Activated CD4-positive, alpha-beta memory T cell treated with anti-CD3 and anti-CD28 coated beads, Interleukin-2, amount 10 ng/mL, durations not matched to agents 7 days and 5 days (primary cell): ENCODE measurements at regions not wholly inside any gene's neighbourhood (a gene's known extent, or its start where the extent isn't known, plus 50 kb on each side); places are given as distances from the start of the nearest gene placed in this dataset.

Experiments
- CTCF ChIA-PET: fragments of 350-600 bp; sonication (Branson Sonifier 250); formaldehyde crosslinking; loops from one replicate; lab custom pipeline; 2021; ENCODE audit warnings: antibody characterized with exemption, inconsistent platforms; lab: Charles Lee
- POLR2A ChIA-PET: fragments of 350-600 bp; sonication (Branson Sonifier 250); formaldehyde crosslinking; loops from one replicate; lab custom pipeline; 2021; ENCODE audit warnings: antibody characterized with exemption; lab: Charles Lee
- DNase-seq: peaks from one replicate; pipeline ENCODE4 v3.0.0-alpha.2; 2020
- H3K27ac Mint-ChIP-seq: one replicate; pipeline ENCODE4 v1.8.0; 2021; ENCODE audit warnings: mild to moderate bottlenecking, mixed read lengths
- H3K27me3 Mint-ChIP-seq: one replicate; pipeline ENCODE4 v1.8.0; 2021; ENCODE audit warnings: mixed read lengths
- H3K36me3 Mint-ChIP-seq: one replicate; pipeline ENCODE4 v1.8.0; 2021; ENCODE audit warnings: low read depth, mixed read lengths
- H3K4me1 Mint-ChIP-seq: one replicate; pipeline ENCODE4 v1.8.0; 2021; ENCODE audit warnings: mixed read lengths
- H3K4me3 Mint-ChIP-seq: one replicate; pipeline ENCODE4 v1.8.0; 2021; ENCODE audit warnings: mild to moderate bottlenecking, mixed read lengths
- H3K9me3 Mint-ChIP-seq: one replicate; pipeline ENCODE4 v1.8.0; 2021; ENCODE audit warnings: mixed read lengths

GRCh38 chr10:124267911-124268549 is 150.7 kb downstream of the OAT start:
- Mint-ChIP-seq H3K36me3 (no peaks in the 10 kb centered on the region), H3K27ac (no peak overlapping the region), H3K4me1 (no peaks in the 10 kb centered on the region), H3K4me3 (no peak overlapping the region), H3K9me3 (peaks cover 4% of the 10 kb centered on the region), H3K27me3 (no peaks in the 10 kb centered on the region)
- CTCF ChIA-PET: no interaction called here
- POLR2A ChIA-PET: no interaction called here
- no peak for DNase-seq

- Mint-ChIP-seq H3K9me3 (peaks cover 2% of the 10 kb centered on the region), H3K4me1 (no peaks in the 10 kb centered on the region), H3K27me3 (no peaks in the 10 kb centered on the region), H3K36me3 (no peaks in the 10 kb centered on the region), H3K27ac (no peak overlapping the region), H3K4me3 (no peak overlapping the region)
- ChIA-PET CTCF (no interaction called here), POLR2A (no interaction called here)
- DNase-seq: no peak
These were observed 151.4 kb downstream of the OAT start for GRCh38 chr10:124267231-124267885.

- H3K36me3 Mint-ChIP-seq: no peaks in the 10 kb centered on the region
- no peak for DNase-seq
- no peaks in the 10 kb centered on the region for H3K27me3 Mint-ChIP-seq
- no peak overlapping the region for H3K27ac Mint-ChIP-seq
- no peak overlapping the region for H3K4me3 Mint-ChIP-seq
- CTCF ChIA-PET: interaction anchor here (0.7 kb wide), 1 partner anchor 137 kb away, joined by 3 read pairs; no protein-coding TSS in a partner anchor
- POLR2A ChIA-PET: no interaction called here
- H3K9me3 Mint-ChIP-seq: no peaks in the 10 kb centered on the region
- no peaks in the 10 kb centered on the region for H3K4me1 Mint-ChIP-seq
These were observed 152.1 kb downstream of the OAT start for GRCh38 chr10:124266468-124267230.

GRCh38 chr10:124265776-124266467 is 152.8 kb downstream of the OAT start:
- no peak for DNase-seq
- Mint-ChIP-seq H3K4me3 (no peak overlapping the region), H3K36me3 (no peaks in the 10 kb centered on the region), H3K4me1 (no peaks in the 10 kb centered on the region), H3K27ac (no peak overlapping the region), H3K27me3 (peaks cover under 1% of the 10 kb centered on the region), H3K9me3 (no peaks in the 10 kb centered on the region)
- CTCF ChIA-PET: interaction anchor here (0.7 kb wide), 1 partner anchor 138 kb away, joined by 3 read pairs; no protein-coding TSS in a partner anchor
- POLR2A ChIA-PET: no interaction called here

GRCh38 chr10:124265391-124265745 is 153.4 kb downstream of the OAT start:
- Mint-ChIP-seq H3K27me3 (peaks cover 1% of the 10 kb centered on the region), H3K4me1 (no peaks in the 10 kb centered on the region), H3K4me3 (no peak overlapping the region), H3K27ac (no peak overlapping the region), H3K36me3 (no peaks in the 10 kb centered on the region), H3K9me3 (no peaks in the 10 kb centered on the region)
- POLR2A ChIA-PET: no interaction called here
- no peak for DNase-seq
- CTCF ChIA-PET: interaction anchor here (1.5 kb wide), 1 partner anchor 124 kb away, joined by 3 read pairs; no protein-coding TSS in a partner anchor

GRCh38 chr10:124264711-124265390 is 153.9 kb downstream of the OAT start:
- H3K27ac Mint-ChIP-seq: no peak overlapping the region
- peaks cover 1% of the 10 kb centered on the region for H3K27me3 Mint-ChIP-seq
- no peaks in the 10 kb centered on the region for H3K36me3 Mint-ChIP-seq
- H3K4me3 Mint-ChIP-seq: no peak overlapping the region
- POLR2A ChIA-PET: no interaction called here
- no peaks in the 10 kb centered on the region for H3K4me1 Mint-ChIP-seq
- CTCF ChIA-PET: interaction anchor here (1.5 kb wide), 1 partner anchor 124 kb away, joined by 3 read pairs; no protein-coding TSS in a partner anchor
- H3K9me3 Mint-ChIP-seq: no peaks in the 10 kb centered on the region
- no peak for DNase-seq

- ChIA-PET POLR2A (no interaction called here), CTCF (interaction anchor here (1.5 kb wide), 1 partner anchor 125 kb away, joined by 3 read pairs; no protein-coding TSS in a partner anchor)
- no peaks in the 10 kb centered on the region for H3K9me3 Mint-ChIP-seq
- H3K4me3 Mint-ChIP-seq: no peak overlapping the region
- H3K4me1 Mint-ChIP-seq: no peaks in the 10 kb centered on the region
- peaks cover 1% of the 10 kb centered on the region for H3K27me3 Mint-ChIP-seq
- no peaks in the 10 kb centered on the region for H3K36me3 Mint-ChIP-seq
- no peak overlapping the region for H3K27ac Mint-ChIP-seq
- no peak for DNase-seq
These were observed 154.5 kb downstream of the OAT start for GRCh38 chr10:124264271-124264670.

- H3K36me3 Mint-ChIP-seq: no peaks in the 10 kb centered on the region
- no peak overlapping the region for H3K27ac Mint-ChIP-seq
- ChIA-PET POLR2A (no interaction called here), CTCF (interaction anchor here (1.5 kb wide), 1 partner anchor 125 kb away, joined by 3 read pairs; no protein-coding TSS in a partner anchor)
- no peaks in the 10 kb centered on the region for H3K9me3 Mint-ChIP-seq
- no peaks in the 10 kb centered on the region for H3K4me1 Mint-ChIP-seq
- no peak overlapping the region for H3K4me3 Mint-ChIP-seq
- peaks cover 1% of the 10 kb centered on the region for H3K27me3 Mint-ChIP-seq
- no peak for DNase-seq
These were observed 155.0 kb downstream of the OAT start for GRCh38 chr10:124263726-124264125.

GRCh38 chr10:124262971-124263370 is 155.8 kb downstream of the OAT start:
- no peak overlapping the region for H3K4me3 Mint-ChIP-seq
- peaks cover 1% of the 10 kb centered on the region for H3K27me3 Mint-ChIP-seq
- no peaks in the 10 kb centered on the region for H3K4me1 Mint-ChIP-seq
- no peak overlapping the region for H3K27ac Mint-ChIP-seq
- no peaks in the 10 kb centered on the region for H3K9me3 Mint-ChIP-seq
- ChIA-PET CTCF (interaction anchor here (2.4 kb wide), 1 partner anchor 126 kb away, joined by 6 read pairs; no protein-coding TSS in a partner anchor), POLR2A (no interaction called here)
- H3K36me3 Mint-ChIP-seq: no peaks in the 10 kb centered on the region
- no peak for DNase-seq

- Mint-ChIP-seq H3K36me3 (no peaks in the 10 kb centered on the region), H3K27ac (no peak overlapping the region), H3K9me3 (no peaks in the 10 kb centered on the region), H3K4me1 (no peaks in the 10 kb centered on the region), H3K27me3 (peaks cover 1% of the 10 kb centered on the region), H3K4me3 (no peak overlapping the region)
- POLR2A ChIA-PET: interaction anchor here (0.9 kb wide), 1 partner anchor 45 kb away, joined by 3 read pairs; no protein-coding TSS in a partner anchor
- DNase-seq: no peak
- CTCF ChIA-PET: interaction anchor here (2.4 kb wide), 1 partner anchor 127 kb away, joined by 6 read pairs; no protein-coding TSS in a partner anchor
These were observed 156.4 kb downstream of the OAT start for GRCh38 chr10:124262234-124262865.

- Mint-ChIP-seq H3K4me3 (no peak overlapping the region), H3K9me3 (no peaks in the 10 kb centered on the region), H3K36me3 (no peaks in the 10 kb centered on the region), H3K4me1 (no peaks in the 10 kb centered on the region), H3K27ac (no peak overlapping the region), H3K27me3 (peaks cover 1% of the 10 kb centered on the region)
- CTCF ChIA-PET: interaction anchor here (0.6 to 2.5 kb wide), 2 partner anchors 130 to 144 kb away, joined by 3 to 25 read pairs; no protein-coding TSS in a partner anchor
- DNase-seq: no peak
- POLR2A ChIA-PET: no interaction called here
These were observed 159.4 kb downstream of the OAT start for GRCh38 chr10:124259139-124259825.
